ENCODE measurements at regions not wholly inside any gene's neighbourhood (a gene's known extent, or its start where the extent isn't known, plus 50 kb on each side); places are given as distances from the start of the nearest gene placed in this dataset.

DNA sequence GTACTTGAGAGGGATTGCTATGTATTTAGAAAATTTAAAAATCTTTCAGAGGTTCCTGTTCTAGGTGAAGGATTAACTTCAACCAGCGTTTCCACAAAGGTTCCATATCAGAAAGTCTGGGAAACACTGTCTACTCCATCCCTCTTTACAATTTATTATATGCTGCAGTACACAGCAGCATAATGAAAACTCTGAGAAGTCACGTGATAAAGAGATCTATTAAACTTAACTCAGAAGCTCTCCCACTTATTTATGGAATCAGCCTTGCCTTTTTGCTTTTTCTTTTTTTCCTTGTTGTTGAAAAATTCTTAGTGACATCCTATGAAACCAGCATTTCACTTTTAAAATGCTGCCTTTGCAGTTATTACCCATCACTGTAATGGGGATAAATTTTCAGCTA lies 186.2 kb downstream of the ACER2 start:
- TF ChIP-seq, protein P1, sequence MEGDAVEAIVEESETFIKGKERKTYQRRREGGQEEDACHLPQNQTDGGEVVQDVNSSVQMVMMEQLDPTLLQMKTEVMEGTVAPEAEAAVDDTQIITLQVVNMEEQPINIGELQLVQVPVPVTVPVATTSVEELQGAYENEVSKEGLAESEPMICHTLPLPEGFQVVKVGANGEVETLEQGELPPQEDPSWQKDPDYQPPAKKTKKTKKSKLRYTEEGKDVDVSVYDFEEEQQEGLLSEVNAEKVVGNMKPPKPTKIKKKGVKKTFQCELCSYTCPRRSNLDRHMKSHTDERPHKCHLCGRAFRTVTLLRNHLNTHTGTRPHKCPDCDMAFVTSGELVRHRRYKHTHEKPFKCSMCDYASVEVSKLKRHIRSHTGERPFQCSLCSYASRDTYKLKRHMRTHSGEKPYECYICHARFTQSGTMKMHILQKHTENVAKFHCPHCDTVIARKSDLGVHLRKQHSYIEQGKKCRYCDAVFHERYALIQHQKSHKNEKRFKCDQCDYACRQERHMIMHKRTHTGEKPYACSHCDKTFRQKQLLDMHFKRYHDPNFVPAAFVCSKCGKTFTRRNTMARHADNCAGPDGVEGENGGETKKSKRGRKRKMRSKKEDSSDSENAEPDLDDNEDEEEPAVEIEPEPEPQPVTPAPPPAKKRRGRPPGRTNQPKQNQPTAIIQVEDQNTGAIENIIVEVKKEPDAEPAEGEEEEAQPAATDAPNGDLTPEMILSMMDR (IDR thresholded peaks at IDR 0.05; ENCODE audit: insufficient read depth, low read length, poor library complexity, severe bottlenecking): no peak
- Histone ChIP-seq H3K27me3 (ENCODE audit: control insufficient read depth, insufficient read depth, low read length) (no peaks in the 10 kb centered on the region), H3K4me3 (ENCODE audit: low read depth, low read length) (no peak overlapping the region), H3K36me3 (ENCODE audit: control insufficient read depth, insufficient read depth, low read length) (no peaks in the 10 kb centered on the region)
- DNase-seq (ENCODE audit: low read depth): no peak

DNA sequence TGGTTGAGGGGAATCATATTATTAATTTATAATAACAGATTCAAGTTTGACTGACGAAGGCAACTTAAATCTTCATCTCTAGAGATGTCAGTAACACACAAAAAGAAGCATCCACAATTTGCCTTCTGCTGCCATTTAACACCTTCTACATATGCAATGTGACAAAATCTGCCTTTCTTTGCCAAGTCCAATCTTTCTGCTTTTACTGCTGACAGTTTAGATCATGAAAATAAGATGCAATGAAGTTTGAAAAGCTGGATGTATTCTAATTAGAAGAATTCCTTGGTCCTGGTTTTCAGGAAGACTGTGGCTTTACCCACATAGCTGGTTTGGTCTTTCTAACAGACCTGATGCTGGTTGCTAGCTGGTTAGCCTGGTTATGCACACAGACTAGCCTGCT lies 178.9 kb downstream of the ACER2 start:
- no peak for DNase-seq (ENCODE audit: low read depth)
- Histone ChIP-seq H3K4me3 (ENCODE audit: low read depth, low read length) (no peak overlapping the region), H3K36me3 (ENCODE audit: control insufficient read depth, insufficient read depth, low read length) (no peaks in the 10 kb centered on the region), H3K27me3 (ENCODE audit: control insufficient read depth, insufficient read depth, low read length) (no peaks in the 10 kb centered on the region)
- TF ChIP-seq, protein P1 (IDR thresholded peaks at IDR 0.05; ENCODE audit: insufficient read depth, low read length, poor library complexity, severe bottlenecking): no peak

DNA sequence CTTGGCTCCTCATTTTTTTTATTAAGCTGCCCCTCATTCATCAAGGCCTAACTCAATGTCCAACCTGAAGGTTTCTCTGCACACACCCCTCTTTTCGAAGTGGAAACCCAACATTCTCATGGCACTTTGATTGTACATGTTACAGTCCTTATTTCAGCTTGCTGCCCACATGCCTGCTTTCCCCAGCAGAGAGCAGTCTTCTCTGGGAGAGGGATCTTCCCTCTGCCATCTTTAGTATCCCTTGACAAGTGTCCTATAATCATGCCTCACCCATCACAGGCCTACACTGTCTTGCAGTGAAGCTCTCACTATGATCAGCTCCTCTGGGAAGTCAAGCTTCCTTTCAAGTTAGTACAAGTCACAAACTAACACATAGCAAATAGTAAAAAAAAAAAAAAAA lies 175.1 kb downstream of the ACER2 start:
- TF ChIP-seq, protein P1 (IDR thresholded peaks at IDR 0.05; ENCODE audit: insufficient read depth, low read length, poor library complexity, severe bottlenecking): peak; percentile 4
- Histone ChIP-seq H3K36me3 (ENCODE audit: control insufficient read depth, insufficient read depth, low read length) (no peaks in the 10 kb centered on the region), H3K4me3 (ENCODE audit: low read depth, low read length) (no peak overlapping the region), H3K27me3 (ENCODE audit: control insufficient read depth, insufficient read depth, low read length) (no peaks in the 10 kb centered on the region)
- no peak for DNase-seq (ENCODE audit: low read depth)

DNA sequence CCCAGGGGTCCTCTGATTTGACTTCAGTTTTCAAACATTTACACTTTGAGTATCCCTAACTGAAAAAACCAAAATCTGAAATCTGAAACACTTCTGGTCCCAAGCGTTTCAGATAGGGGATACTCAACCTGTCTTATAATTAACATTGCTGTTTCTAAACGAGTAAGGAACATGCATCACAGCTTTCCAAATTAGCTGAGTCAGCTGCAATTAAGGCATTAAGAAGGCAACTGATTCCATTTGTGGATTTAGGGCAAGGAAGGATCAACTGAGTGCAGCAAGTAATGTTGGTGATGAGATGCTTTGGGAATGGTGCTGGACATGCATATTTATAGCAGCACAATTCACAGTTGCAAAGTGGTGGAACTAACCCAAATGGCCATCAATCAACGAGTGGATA lies 168.6 kb downstream of the ACER2 start:
- no peaks in the 10 kb centered on the region for H3K27me3 ChIP-seq (ENCODE audit: control insufficient read depth, insufficient read depth, low read length)
- TF ChIP-seq, protein P1 (IDR thresholded peaks at IDR 0.05; ENCODE audit: insufficient read depth, low read length, poor library complexity, severe bottlenecking): no peak

DNA sequence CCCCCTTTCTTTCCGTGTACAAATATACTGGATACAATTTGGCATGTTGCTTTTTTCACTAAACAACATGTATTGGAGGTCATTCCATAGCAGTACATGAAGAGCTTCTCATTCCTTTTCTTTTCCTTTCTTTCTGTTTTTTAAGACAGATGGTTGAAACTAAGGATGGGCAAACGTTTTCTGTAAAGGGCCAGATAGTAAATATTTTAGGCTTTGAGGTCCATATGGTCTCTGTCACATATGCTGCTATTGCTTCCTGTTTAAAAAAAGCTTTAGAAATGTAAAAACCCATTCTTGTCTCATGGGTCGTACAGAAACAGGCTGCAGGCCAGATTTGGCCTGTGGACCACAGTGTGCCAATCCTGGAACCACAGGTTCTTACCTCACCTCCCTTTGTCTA lies 160.1 kb downstream of the ACER2 start:
- no peaks in the 10 kb centered on the region for H3K27me3 ChIP-seq (ENCODE audit: control insufficient read depth, insufficient read depth, low read length)

More for the DNA sequence above, 168.6 kb downstream of the ACER2 start:
- Histone ChIP-seq H3K4me3 (ENCODE audit: low read depth, low read length) (no peak overlapping the region), H3K36me3 (ENCODE audit: control insufficient read depth, insufficient read depth, low read length) (no peaks in the 10 kb centered on the region)
- DNase-seq (ENCODE audit: low read depth): no peak

More for the DNA sequence above, 160.1 kb downstream of the ACER2 start:
- Histone ChIP-seq H3K4me3 (ENCODE audit: low read depth, low read length) (no peak overlapping the region), H3K36me3 (ENCODE audit: control insufficient read depth, insufficient read depth, low read length) (no peaks in the 10 kb centered on the region)
- no peak for DNase-seq (ENCODE audit: low read depth)
- TF ChIP-seq, protein P1 (IDR thresholded peaks at IDR 0.05; ENCODE audit: insufficient read depth, low read length, poor library complexity, severe bottlenecking): no peak
